ENCODE measurements at regions not wholly inside any gene's neighbourhood (a gene's known extent, or its start where the extent isn't known, plus 50 kb on each side); places are given as distances from the start of the nearest gene placed in this dataset.

- TF ChIP-seq CTCF (IDR thresholded peaks at IDR 0.05; ENCODE audit: control insufficient read depth, extremely low read depth, insufficient read depth) = no peak
- H3K4me3 ChIP-seq (ENCODE audit: low read depth, low read length) = no peak overlapping the region
- no peak for DNase-seq (ENCODE audit: low read depth)
These were observed 206.4 kb downstream of the BCL11B start for GRCh38 chr14:99065551-99065950.

- H3K4me3 ChIP-seq (ENCODE audit: low read depth, low read length) = no peak overlapping the region
- TF ChIP-seq CTCF (IDR thresholded peaks at IDR 0.05; ENCODE audit: control insufficient read depth, extremely low read depth, insufficient read depth) = no peak
- DNase-seq (ENCODE audit: low read depth) = no peak
These were observed 205.6 kb downstream of the BCL11B start for GRCh38 chr14:99066378-99066777.

GRCh38 chr14:99067141-99067920, 204.7 kb downstream of the BCL11B start:
- no peak for DNase-seq (ENCODE audit: low read depth)
- no peak for TF ChIP-seq CTCF (IDR thresholded peaks at IDR 0.05; ENCODE audit: control insufficient read depth, extremely low read depth, insufficient read depth)
- H3K4me3 ChIP-seq (ENCODE audit: low read depth, low read length) = no peak overlapping the region

- DNase-seq (ENCODE audit: low read depth) = no peak
- H3K4me3 ChIP-seq (ENCODE audit: low read depth, low read length) = no peak overlapping the region
- TF ChIP-seq CTCF (IDR thresholded peaks at IDR 0.05; ENCODE audit: control insufficient read depth, extremely low read depth, insufficient read depth) = no peak
These were observed 204.1 kb downstream of the BCL11B start for GRCh38 chr14:99067927-99068326.

GRCh38 chr14:99069946-99070345, 202.1 kb downstream of the BCL11B start:
- no peak for DNase-seq (ENCODE audit: low read depth)
- TF ChIP-seq CTCF (IDR thresholded peaks at IDR 0.05; ENCODE audit: control insufficient read depth, extremely low read depth, insufficient read depth) = no peak
- H3K4me3 ChIP-seq (ENCODE audit: low read depth, low read length) = no peak overlapping the region

- no peak for DNase-seq (ENCODE audit: low read depth)
- TF ChIP-seq CTCF (IDR thresholded peaks at IDR 0.05; ENCODE audit: control insufficient read depth, extremely low read depth, insufficient read depth) = no peak
- no peak overlapping the region for H3K4me3 ChIP-seq (ENCODE audit: low read depth, low read length)
These were observed 199.6 kb downstream of the BCL11B start for GRCh38 chr14:99072433-99072832.

GRCh38 chr14:99072956-99073355, 199.0 kb downstream of the BCL11B start:
- H3K4me3 ChIP-seq (ENCODE audit: low read depth, low read length) = no peak overlapping the region
- no peak for DNase-seq (ENCODE audit: low read depth)
- no peak for TF ChIP-seq CTCF (IDR thresholded peaks at IDR 0.05; ENCODE audit: control insufficient read depth, extremely low read depth, insufficient read depth)

Data from LNCaP clone FGC (cell line).